GM18858 (cell line): ENCODE measurements at regions not wholly inside any gene's neighbourhood (a gene's known extent, or its start where the extent isn't known, plus 50 kb on each side); places are given as distances from the start of the nearest gene placed in this dataset.

ENCODE experiments used
- ATAC-seq: cut with Tn5 transposase; IDR thresholded peaks from one replicate; pipeline ENCODE4 v1.9.1; 2021; ENCODE audit not compliant: unreplicated experiment

- ATAC-seq, result no peak
Measured at GRCh38 chr7:114130866-114131265, 212.1 kb upstream of the PPP1R3A start.

GRCh38 chr7:114128880-114129279 lies 210.1 kb upstream of the PPP1R3A start:
- no peak for ATAC-seq

GRCh38 chr7:114126095-114126494 lies 207.3 kb upstream of the PPP1R3A start:
- no peak for ATAC-seq

GRCh38 chr7:114112806-114113205 lies 194.0 kb upstream of the PPP1R3A start:
- ATAC-seq, result no peak

- no peak for ATAC-seq
Measured at GRCh38 chr7:114110666-114111065, 191.9 kb upstream of the PPP1R3A start.

GRCh38 chr7:114109721-114110120 lies 190.9 kb upstream of the PPP1R3A start:
- no peak for ATAC-seq

- ATAC-seq, result no peak
Measured at GRCh38 chr7:114109304-114109703, 190.5 kb upstream of the PPP1R3A start.

- no peak for ATAC-seq
Measured at GRCh38 chr7:114108510-114108909, 189.7 kb upstream of the PPP1R3A start.

- ATAC-seq, result no peak
Measured at GRCh38 chr7:114107522-114107921, 188.7 kb upstream of the PPP1R3A start.

GRCh38 chr7:114104035-114104434 lies 185.2 kb upstream of the PPP1R3A start:
- ATAC-seq, result no peak

- ATAC-seq, result no peak
Measured at GRCh38 chr7:114102996-114103395, 184.2 kb upstream of the PPP1R3A start.

GRCh38 chr7:114102131-114102530 lies 183.3 kb upstream of the PPP1R3A start:
- ATAC-seq, result no peak

- ATAC-seq, result no peak
Measured at GRCh38 chr7:114100810-114101209, 182.0 kb upstream of the PPP1R3A start.

- no peak for ATAC-seq
Measured at GRCh38 chr7:114099337-114099736, 180.5 kb upstream of the PPP1R3A start.

GRCh38 chr7:114095885-114096284 lies 177.1 kb upstream of the PPP1R3A start:
- ATAC-seq, result no peak

GRCh38 chr7:114088470-114088940 lies 169.7 kb upstream of the PPP1R3A start:
- no peak for ATAC-seq

GRCh38 chr7:114087653-114088469 lies 169.1 kb upstream of the PPP1R3A start:
- no peak for ATAC-seq

GRCh38 chr7:114086914-114087652 lies 168.3 kb upstream of the PPP1R3A start:
- no peak for ATAC-seq

- ATAC-seq, result no peak
Measured at GRCh38 chr7:114086537-114086913, 167.7 kb upstream of the PPP1R3A start.

- ATAC-seq, result no peak
Measured at GRCh38 chr7:114085592-114086501, 167.0 kb upstream of the PPP1R3A start.

- no peak for ATAC-seq
Measured at GRCh38 chr7:114085313-114085591, 166.4 kb upstream of the PPP1R3A start.
